Ishikawa (cell line): ENCODE measurements at regions not wholly inside any gene's neighbourhood (a gene's known extent, or its start where the extent isn't known, plus 50 kb on each side); places are given as distances from the start of the nearest gene placed in this dataset.

Experiments
- CEBPB ChIP-seq: IDR thresholded peaks from 2 replicates; pipeline ENCODE4 v1.6.1; 2012
- CREB1 ChIP-seq: IDR thresholded peaks from 2 replicates; pipeline ENCODE4 v1.6.1; 2012; ENCODE audit warnings: low read depth
- EGR1 ChIP-seq: IDR thresholded peaks from 2 replicates; pipeline ENCODE4 v1.6.1; 2012
- EP300 ChIP-seq: IDR thresholded peaks from 2 replicates; pipeline ENCODE4 v1.6.1; 2012; ENCODE audit warnings: borderline replicate concordance
- FOXM1 ChIP-seq: IDR thresholded peaks from 2 replicates; pipeline ENCODE4 v1.6.1; 2012; ENCODE audit warnings: low read depth, borderline replicate concordance
- MAX ChIP-seq: IDR thresholded peaks from 2 replicates; pipeline ENCODE4 v1.6.1; 2012
- NFIC ChIP-seq: IDR thresholded peaks from 2 replicates; pipeline ENCODE4 v1.6.1; 2012
- RAD21 ChIP-seq: IDR thresholded peaks from 2 replicates; pipeline ENCODE4 v1.6.1; 2012; ENCODE audit warnings: low read depth
- REST ChIP-seq: IDR thresholded peaks from 2 replicates; pipeline ENCODE4 v1.6.1; 2012; ENCODE audit warnings: low read depth, mild to moderate bottlenecking
- TAF1 ChIP-seq: IDR thresholded peaks from 2 replicates; pipeline ENCODE4 v1.6.1; 2012; ENCODE audit warnings: low read depth, mild to moderate bottlenecking
- TCF12 ChIP-seq: IDR thresholded peaks from 2 replicates; pipeline ENCODE4 v1.6.1; 2012; ENCODE audit warnings: low read depth
- TEAD4 ChIP-seq: IDR thresholded peaks from 2 replicates; pipeline ENCODE4 v1.6.1; 2012
- USF1 ChIP-seq: IDR thresholded peaks from 2 replicates; pipeline ENCODE4 v1.6.1; 2012
- YY1 ChIP-seq: IDR thresholded peaks from 2 replicates; pipeline ENCODE4 v1.6.1; 2012; ENCODE audit warnings: low read depth
- ZBTB7A ChIP-seq: IDR thresholded peaks from 2 replicates; pipeline ENCODE4 v1.6.1; 2012; ENCODE audit warnings: low read depth

GRCh38 chr1:221812905-221813597, 71.2 kb upstream of the DUSP10 start:
- TF ChIP-seq CEBPB (no peak), CREB1 (no peak), NFIC (no peak), FOXM1 (no peak), EP300 (no peak)

GRCh38 chr1:221812088-221812752, 70.3 kb upstream of the DUSP10 start:
- no peak for TF ChIP-seq REST
- TF ChIP-seq TAF1: no peak
- TF ChIP-seq EGR1: no peak
- TF ChIP-seq FOXM1: no peak
- no peak for TF ChIP-seq RAD21
- TF ChIP-seq USF1: no peak

- no peak for TF ChIP-seq USF1
- no peak for TF ChIP-seq TEAD4
- no peak for TF ChIP-seq EP300
- TF ChIP-seq TAF1: no peak
- TF ChIP-seq NFIC: no peak
- no peak for TF ChIP-seq MAX
These were observed 68.5 kb upstream of the DUSP10 start for GRCh38 chr1:221810406-221810805.

GRCh38 chr1:221809091-221810029, 67.5 kb upstream of the DUSP10 start:
- TF ChIP-seq REST (no peak), TEAD4 (no peak), TCF12 (no peak), CREB1 (no peak), USF1 (no peak), MAX (no peak), YY1 (no peak), EP300 (no peak), TAF1 (no peak), ZBTB7A (no peak), EGR1 (no peak), NFIC (no peak), RAD21 (no peak), FOXM1 (no peak), CEBPB (no peak)

- TF ChIP-seq MAX (no peak), TEAD4 (no peak), YY1 (no peak)
These were observed 65.1 kb upstream of the DUSP10 start for GRCh38 chr1:221806984-221807383.
